ENCODE measurements at regions not wholly inside any gene's neighbourhood (a gene's known extent, or its start where the extent isn't known, plus 50 kb on each side); places are given as distances from the start of the nearest gene placed in this dataset.

DNA sequence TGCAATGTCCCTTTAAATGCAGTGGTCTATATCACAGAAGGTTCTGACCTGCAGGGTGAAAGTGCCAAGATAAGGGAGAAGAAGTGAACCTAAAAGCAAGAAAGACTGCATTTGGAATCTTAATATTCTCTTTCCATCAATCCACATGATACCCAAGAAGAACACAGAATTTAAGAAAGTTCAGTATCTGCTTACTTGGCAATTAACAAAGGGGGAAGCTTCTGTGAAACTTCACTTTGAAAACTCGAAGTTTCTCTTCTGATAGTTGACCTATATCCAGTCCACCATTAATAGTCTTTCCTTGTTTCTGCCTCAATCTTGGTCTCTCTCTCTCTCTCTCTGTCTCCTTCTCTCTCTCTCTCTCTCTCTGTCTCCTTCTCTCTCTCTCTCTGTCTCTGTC is 592.0 kb downstream of the UTRN start:
- no peak for ATAC-seq

DNA sequence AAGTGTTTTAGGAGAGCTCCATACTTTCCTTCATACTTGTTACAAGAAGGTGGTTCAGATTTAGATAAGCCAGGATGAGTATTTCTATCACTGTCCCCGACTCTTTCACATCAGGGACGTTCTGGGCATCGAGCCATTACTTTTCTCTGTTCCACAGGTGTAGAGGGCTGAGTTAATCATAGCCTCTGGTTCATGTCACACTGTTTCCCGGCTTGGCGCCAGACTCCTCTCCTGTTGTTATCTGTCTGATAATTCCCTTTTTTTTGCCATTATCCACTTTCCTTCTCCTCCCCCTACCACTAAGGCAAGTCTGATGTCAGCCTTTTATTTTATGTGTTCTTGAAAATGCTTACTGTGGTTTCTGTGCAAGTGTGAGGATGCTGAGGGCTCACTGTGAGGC is 593.4 kb downstream of the UTRN start:
- ATAC-seq: no peak
- Histone ChIP-seq H3K9me3 (no peaks in the 10 kb centered on the region), H3K36me3 (no peaks in the 10 kb centered on the region), H3K27ac (no peak overlapping the region), H3K4me1 (no peaks in the 10 kb centered on the region), H3K4me3 (no peak overlapping the region), H3K27me3 (no peaks in the 10 kb centered on the region)
- TF ChIP-seq, protein P1, sequence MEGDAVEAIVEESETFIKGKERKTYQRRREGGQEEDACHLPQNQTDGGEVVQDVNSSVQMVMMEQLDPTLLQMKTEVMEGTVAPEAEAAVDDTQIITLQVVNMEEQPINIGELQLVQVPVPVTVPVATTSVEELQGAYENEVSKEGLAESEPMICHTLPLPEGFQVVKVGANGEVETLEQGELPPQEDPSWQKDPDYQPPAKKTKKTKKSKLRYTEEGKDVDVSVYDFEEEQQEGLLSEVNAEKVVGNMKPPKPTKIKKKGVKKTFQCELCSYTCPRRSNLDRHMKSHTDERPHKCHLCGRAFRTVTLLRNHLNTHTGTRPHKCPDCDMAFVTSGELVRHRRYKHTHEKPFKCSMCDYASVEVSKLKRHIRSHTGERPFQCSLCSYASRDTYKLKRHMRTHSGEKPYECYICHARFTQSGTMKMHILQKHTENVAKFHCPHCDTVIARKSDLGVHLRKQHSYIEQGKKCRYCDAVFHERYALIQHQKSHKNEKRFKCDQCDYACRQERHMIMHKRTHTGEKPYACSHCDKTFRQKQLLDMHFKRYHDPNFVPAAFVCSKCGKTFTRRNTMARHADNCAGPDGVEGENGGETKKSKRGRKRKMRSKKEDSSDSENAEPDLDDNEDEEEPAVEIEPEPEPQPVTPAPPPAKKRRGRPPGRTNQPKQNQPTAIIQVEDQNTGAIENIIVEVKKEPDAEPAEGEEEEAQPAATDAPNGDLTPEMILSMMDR (IDR thresholded peaks at IDR 0.05): no peak
- DNase-seq: no peak
- intact Hi-C loops (cut with DNase I): no loop called here

More for the DNA sequence above, 592.0 kb downstream of the UTRN start:
- no peak for DNase-seq
- no peak overlapping the region for H3K4me3 ChIP-seq
- H3K36me3 ChIP-seq: no peaks in the 10 kb centered on the region
- intact Hi-C loops (cut with DNase I): no loop called here
- H3K9me3 ChIP-seq: no peaks in the 10 kb centered on the region
- no peaks in the 10 kb centered on the region for H3K4me1 ChIP-seq
- TF ChIP-seq, protein P1 (IDR thresholded peaks at IDR 0.05): no peak
- H3K27me3 ChIP-seq: no peaks in the 10 kb centered on the region
- no peak overlapping the region for H3K27ac ChIP-seq

DNA sequence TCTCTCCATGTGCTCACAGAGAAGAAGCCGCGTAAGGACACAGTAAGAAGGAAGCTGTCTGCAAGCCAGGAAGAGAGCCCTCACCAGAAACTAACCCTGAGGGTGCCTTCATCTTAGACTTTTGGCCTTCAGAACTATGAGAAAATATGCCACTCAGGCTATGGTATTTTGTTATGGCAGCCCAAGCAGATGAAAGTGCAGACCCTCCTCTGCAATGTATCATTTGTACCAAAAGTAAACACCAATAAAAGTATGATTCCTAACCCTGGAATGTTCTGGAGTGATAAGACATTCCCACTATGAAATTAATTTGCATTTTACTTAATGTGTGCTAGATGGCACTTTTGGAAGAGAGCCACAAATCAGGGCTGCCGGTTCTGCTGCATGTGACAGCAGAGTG is 594.3 kb downstream of the UTRN start:
- no peaks in the 10 kb centered on the region for H3K9me3 ChIP-seq
- DNase-seq (no peak), ATAC-seq (no peak)
- H3K36me3 ChIP-seq: no peaks in the 10 kb centered on the region
- TF ChIP-seq, protein P1 (IDR thresholded peaks at IDR 0.05): no peak
- intact Hi-C loops (cut with DNase I): no loop called here
- no peaks in the 10 kb centered on the region for H3K27me3 ChIP-seq
- no peak overlapping the region for H3K4me3 ChIP-seq
- no peak overlapping the region for H3K27ac ChIP-seq
- H3K4me1 ChIP-seq: no peaks in the 10 kb centered on the region

DNA sequence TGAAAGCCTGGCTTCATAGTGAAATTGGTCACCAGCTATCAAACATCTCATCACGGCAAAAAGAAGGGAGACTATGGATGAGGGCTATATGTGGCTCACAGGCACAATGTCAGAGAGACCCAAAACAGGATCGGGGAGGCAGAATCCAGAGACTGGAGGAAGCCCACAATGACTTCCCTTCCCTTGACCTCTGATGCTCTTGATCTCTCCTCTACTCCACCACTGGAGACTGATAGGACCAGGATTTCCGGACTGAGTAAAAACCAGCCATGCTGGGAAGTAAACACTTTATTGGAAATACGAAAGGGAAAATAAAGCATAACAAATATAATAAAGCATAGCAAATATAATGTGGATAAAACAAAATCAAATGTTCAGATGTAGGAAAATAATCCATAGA is 597.3 kb downstream of the UTRN start:
- ATAC-seq (no peak), DNase-seq (no peak)
- Histone ChIP-seq H3K4me1 (no peaks in the 10 kb centered on the region), H3K27me3 (no peaks in the 10 kb centered on the region), H3K9me3 (no peaks in the 10 kb centered on the region), H3K36me3 (no peaks in the 10 kb centered on the region), H3K27ac (no peak overlapping the region), H3K4me3 (no peak overlapping the region)
- intact Hi-C loops (cut with DNase I): no loop called here
- TF ChIP-seq, protein P1 (IDR thresholded peaks at IDR 0.05): no peak

DNA sequence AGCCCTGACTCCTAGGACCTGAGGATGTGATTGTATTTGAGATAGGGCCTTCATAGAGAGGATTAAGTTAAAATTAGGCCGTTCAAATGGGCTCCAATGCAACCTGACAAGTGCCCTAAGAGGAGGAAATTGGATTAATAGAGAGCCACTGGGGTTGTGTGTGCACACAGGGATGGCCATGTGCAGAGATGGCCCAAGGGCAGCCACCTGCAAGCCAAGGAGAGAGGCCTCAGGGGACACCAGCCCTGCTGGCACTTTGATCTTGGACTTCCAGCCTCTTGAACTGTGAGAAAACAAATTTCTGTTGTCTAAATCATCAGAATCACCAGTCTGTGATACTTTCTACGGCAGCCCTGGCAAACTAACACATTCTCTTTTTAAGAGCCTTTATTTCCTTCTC is 598.8 kb downstream of the UTRN start:
- DNase-seq (no peak), ATAC-seq (no peak)
- Histone ChIP-seq H3K9me3 (no peaks in the 10 kb centered on the region), H3K36me3 (no peaks in the 10 kb centered on the region), H3K27me3 (no peaks in the 10 kb centered on the region), H3K4me3 (no peak overlapping the region), H3K27ac (no peak overlapping the region), H3K4me1 (no peaks in the 10 kb centered on the region)
- intact Hi-C loops (cut with DNase I): no loop called here
- TF ChIP-seq, protein P1 (IDR thresholded peaks at IDR 0.05): no peak
